ENCODE measurements at regions not wholly inside any gene's neighbourhood (a gene's known extent, or its start where the extent isn't known, plus 50 kb on each side); places are given as distances from the start of the nearest gene placed in this dataset.
"Not testable (repeated sequence)": the region's sequence is repeated elsewhere in the genome, so short reads cannot be mapped to it uniquely, and the experiment has no call there.

- no peak overlapping the region for H3K27ac ChIP-seq (ENCODE audit: extremely low read length, insufficient read depth, low read length)
- TF ChIP-seq ZHX1 (CRISPR knock-in tag; IDR thresholded peaks at IDR 0.05; ENCODE audit: low read depth) (no peak), THAP11 (CRISPR knock-in tag; IDR thresholded peaks at IDR 0.05) (no peak), TFDP1 (CRISPR knock-in tag; IDR thresholded peaks at IDR 0.05; ENCODE audit: borderline replicate concordance) (no peak), PREB (CRISPR knock-in tag; IDR thresholded peaks at IDR 0.05) (no peak), REL (CRISPR knock-in tag; conservative IDR thresholded peaks at IDR 0.05) (no peak), ZNF280D (CRISPR knock-in tag; IDR thresholded peaks at IDR 0.05) (no peak), HMGA1 (CRISPR knock-in tag; conservative IDR thresholded peaks at IDR 0.05) (no peak), ZNF124 (CRISPR knock-in tag; IDR thresholded peaks at IDR 0.05) (no peak), ZNF7 (CRISPR knock-in tag; IDR thresholded peaks at IDR 0.05) (no peak), HNRNPUL1 (IDR thresholded peaks at IDR 0.05; ENCODE audit: low read depth, low read length) (no peak), ZIK1 (CRISPR knock-in tag; IDR thresholded peaks at IDR 0.05; ENCODE audit: borderline replicate concordance, low read depth) (no peak), TBL1XR1 (IDR thresholded peaks at IDR 0.05; ENCODE audit: borderline replicate concordance, low read length, partially characterized antibody) (no peak)
- CTCF ChIA-PET (ENCODE audit: low intra/inter-chr PET ratio, low total read pairs), result no interaction called here
- H3K9ac ChIP-seq (ENCODE audit: insufficient read depth, low read depth, low read length), result no peak overlapping the region
- no peaks in the 10 kb centered on the region for H3K36me3 ChIP-seq (replicated peaks in 1 of 2; ENCODE audit: control insufficient read depth in 1 of 2, insufficient read depth in 2 of 2, low read length in 2 of 2)
- no peak overlapping the region for H3K4me3 ChIP-seq (replicated peaks in 1 of 3; ENCODE audit: insufficient read depth in 1 of 3, low read depth in 2 of 3, low read length in 3 of 3)
- H4K20me1 ChIP-seq (ENCODE audit: insufficient read depth, low read length), result no peaks in the 10 kb centered on the region
- H3K27me3 ChIP-seq (ENCODE audit: control insufficient read depth in 1 of 2, insufficient read depth in 2 of 2, low read length in 2 of 2), result peaks cover 0 to 21% of the 10 kb centered on the region in 2 experiments; a peak in 3 of 5 replicates
- POLR2A ChIA-PET, result no interaction called here
- H3K9me3 ChIP-seq (ENCODE audit: low read length), result no peaks in the 10 kb centered on the region
- no peak overlapping the region for H2AFZ ChIP-seq (ENCODE audit: low read length)
- DNase-seq (ENCODE audit: low spot score), result no peak
- H3K79me2 ChIP-seq (ENCODE audit: insufficient read depth, low read length), result no peaks in the 10 kb centered on the region
- no peak overlapping the region for H3K4me2 ChIP-seq (ENCODE audit: low read depth, low read length)
- ATAC-seq, result no peak
- FAIRE-seq, result no peak
- H3K4me1 ChIP-seq (ENCODE audit: insufficient read depth, low read length), result no peaks in the 10 kb centered on the region
- intact Hi-C loops (cut with micrococcal nuclease; ENCODE audit: unreplicated experiment) (no loop called here), in situ Hi-C loops (cut with HindIII; ENCODE audit: extremely low pct_ligation_motif_present, low pct_unique_long_range_greater_than_20kb) (no loop called here)
- 0% methylated on average over 1 of the region's 1 CpG for WGBS (ENCODE audit: low lambda C conversion rate)
- BruUV-seq (replicated peaks), result no TSS peak
Measured at GRCh38 chr2:219875036-219875435, 247.6 kb downstream of the SLC4A3 start.

DNA sequence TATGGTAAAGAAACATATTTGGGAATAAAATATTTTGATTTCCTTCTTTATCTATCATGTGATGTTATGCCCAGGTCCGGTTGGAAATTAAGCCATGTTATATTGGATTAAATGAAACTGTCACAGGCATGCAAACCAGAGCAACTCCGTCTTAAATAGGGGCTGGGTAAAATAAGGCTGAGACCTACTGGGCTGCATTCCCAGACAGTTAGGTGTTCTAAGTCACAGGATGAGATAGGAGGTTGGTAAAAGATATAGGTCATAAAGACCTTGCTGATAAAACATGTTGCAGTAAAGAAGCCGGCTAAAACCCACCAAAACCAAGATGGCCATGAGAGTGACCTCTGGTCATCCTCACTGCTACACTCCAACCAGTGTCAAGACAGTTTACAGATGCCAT lies 248.6 kb downstream of the SLC4A3 start:
- CTCF ChIA-PET (ENCODE audit: low intra/inter-chr PET ratio, low total read pairs); POLR2A ChIA-PET; H3K79me2 ChIP-seq (ENCODE audit: insufficient read depth, low read length); in situ Hi-C loops (cut with HindIII; ENCODE audit: extremely low pct_ligation_motif_present, low pct_unique_long_range_greater_than_20kb); H3K36me3 ChIP-seq (replicated peaks in 1 of 2; ENCODE audit: control insufficient read depth in 1 of 2, insufficient read depth in 2 of 2, low read length in 2 of 2); H3K9ac ChIP-seq (ENCODE audit: insufficient read depth, low read depth, low read length); H3K4me3 ChIP-seq (replicated peaks in 1 of 3; ENCODE audit: insufficient read depth in 1 of 3, low read depth in 2 of 3, low read length in 3 of 3); ATAC-seq; H3K9me3 ChIP-seq (ENCODE audit: low read length); DNase-seq (ENCODE audit: low spot score); H3K27ac ChIP-seq (ENCODE audit: extremely low read length, insufficient read depth, low read length); BruUV-seq (replicated peaks); H3K4me1 ChIP-seq (ENCODE audit: insufficient read depth, low read length); intact Hi-C loops (cut with micrococcal nuclease; ENCODE audit: unreplicated experiment); H4K20me1 ChIP-seq (ENCODE audit: insufficient read depth, low read length); H3K4me2 ChIP-seq (ENCODE audit: low read depth, low read length); H2AFZ ChIP-seq (ENCODE audit: low read length); FAIRE-seq: not testable (repeated sequence)
- H3K27me3 ChIP-seq (ENCODE audit: control insufficient read depth in 1 of 2, insufficient read depth in 2 of 2, low read length in 2 of 2), result peaks cover 0 to 21% of the 10 kb centered on the region in 2 experiments; a peak in 3 of 5 replicates
- WGBS (ENCODE audit: low lambda C conversion rate), result 6% methylated on average over 3 of the region's 3 CpGs
